Epithelial cell of prostate (primary cell): ENCODE measurements at regions not wholly inside any gene's neighbourhood (a gene's known extent, or its start where the extent isn't known, plus 50 kb on each side); places are given as distances from the start of the nearest gene placed in this dataset.
"Not testable (repeated sequence)": the region's sequence is repeated elsewhere in the genome, so short reads cannot be mapped to it uniquely, and the experiment has no call there.

ENCODE experiments used
- DNase-seq: peaks from one replicate; pipeline ENCODE4 v3.0.0-alpha.2; 2011; ENCODE audit warnings: low read depth, low spot score
- H3K27ac ChIP-seq: fragments of 450-650 bp; 2 replicates; pipeline ENCODE4 v1.5.1; 2017; ENCODE audit warnings: mild to moderate bottlenecking

DNA sequence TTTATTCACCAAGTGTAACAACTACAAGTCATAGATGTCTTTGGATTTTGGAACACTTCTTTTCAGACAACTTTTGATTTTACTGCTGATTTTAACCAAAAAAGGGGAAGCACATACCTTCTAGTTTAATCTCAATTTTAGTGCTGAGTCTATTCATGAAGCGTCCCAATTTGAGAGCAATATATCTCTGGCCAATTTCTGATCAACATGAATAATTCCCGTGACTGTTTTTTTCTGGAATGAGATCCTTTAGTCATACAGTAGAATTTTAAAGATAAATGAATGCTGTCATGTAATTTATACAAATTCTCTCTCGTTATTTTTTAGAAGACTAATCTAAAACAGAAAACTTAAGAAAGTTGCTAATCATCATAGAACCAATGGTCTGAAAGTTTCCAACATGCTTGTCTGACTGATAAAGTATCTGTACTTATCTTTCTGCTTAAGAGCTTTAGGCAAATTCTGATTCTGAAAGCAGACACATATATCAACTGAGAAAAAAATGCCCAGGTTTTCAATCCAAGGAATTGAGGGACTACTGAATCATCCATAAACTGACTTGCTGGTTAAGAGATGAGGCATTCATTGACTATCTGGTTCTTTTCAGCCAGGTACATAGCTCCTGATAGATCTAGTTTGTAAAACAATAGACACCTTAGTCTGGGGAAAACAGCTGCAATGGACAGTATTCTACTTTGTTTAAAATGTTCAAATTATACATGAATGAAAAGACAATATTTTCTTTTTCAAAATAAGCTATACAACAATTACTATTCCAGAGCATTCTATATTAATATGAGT, 657.5 kb downstream of the RFPL4B start:
- DNase-seq = no peak
- no peak overlapping the region for H3K27ac ChIP-seq

GRCh38 chr6:113006494-113006893, 659.4 kb downstream of the RFPL4B start:
- no peak for DNase-seq
- H3K27ac ChIP-seq = no peak overlapping the region

GRCh38 chr6:113009682-113010081, 662.6 kb downstream of the RFPL4B start:
- DNase-seq = no peak
- no peak overlapping the region for H3K27ac ChIP-seq

DNA sequence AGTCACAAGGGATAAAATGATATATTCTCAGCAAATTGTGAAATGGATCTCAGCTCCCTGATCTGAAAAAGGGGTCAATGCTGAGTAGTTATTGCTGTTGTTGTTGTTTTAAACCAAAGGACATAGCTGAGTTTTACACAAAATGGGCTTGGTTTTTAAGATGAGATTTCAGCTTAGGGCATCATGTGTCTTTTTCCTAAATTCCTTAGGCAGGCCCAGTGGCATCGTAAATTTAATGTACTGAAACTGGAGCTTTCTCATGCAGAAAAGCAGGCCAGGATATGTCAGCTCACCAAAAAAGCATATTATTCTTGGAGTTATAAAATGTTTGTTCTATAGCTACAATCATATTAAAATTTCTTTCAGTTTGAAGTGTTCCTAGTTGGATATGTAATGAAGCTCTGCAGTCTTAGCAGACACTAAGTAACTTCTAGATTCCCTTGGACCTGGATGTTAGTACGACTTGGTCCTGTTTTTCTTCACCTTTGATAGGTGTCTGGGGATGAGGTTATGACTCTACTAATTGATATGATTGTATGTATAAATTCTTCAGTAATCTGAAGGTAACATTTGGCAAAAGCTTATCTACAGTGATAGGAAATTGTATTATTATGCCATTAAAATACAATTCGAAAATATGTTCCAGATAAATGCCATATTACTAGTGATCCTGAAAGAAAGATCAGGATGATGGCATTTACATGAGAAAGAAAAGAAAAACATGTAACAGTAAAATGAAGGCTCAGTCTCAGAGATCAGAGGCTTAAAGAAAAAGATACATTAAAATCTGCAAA, 663.3 kb downstream of the RFPL4B start:
- no peak overlapping the region for H3K27ac ChIP-seq
- DNase-seq = no peak

GRCh38 chr6:113011389-113011788, 664.3 kb downstream of the RFPL4B start:
- DNase-seq = no peak
- no peak overlapping the region for H3K27ac ChIP-seq

GRCh38 chr6:113011801-113012200, 664.7 kb downstream of the RFPL4B start:
- DNase-seq = no peak
- H3K27ac ChIP-seq = no peak overlapping the region

DNA sequence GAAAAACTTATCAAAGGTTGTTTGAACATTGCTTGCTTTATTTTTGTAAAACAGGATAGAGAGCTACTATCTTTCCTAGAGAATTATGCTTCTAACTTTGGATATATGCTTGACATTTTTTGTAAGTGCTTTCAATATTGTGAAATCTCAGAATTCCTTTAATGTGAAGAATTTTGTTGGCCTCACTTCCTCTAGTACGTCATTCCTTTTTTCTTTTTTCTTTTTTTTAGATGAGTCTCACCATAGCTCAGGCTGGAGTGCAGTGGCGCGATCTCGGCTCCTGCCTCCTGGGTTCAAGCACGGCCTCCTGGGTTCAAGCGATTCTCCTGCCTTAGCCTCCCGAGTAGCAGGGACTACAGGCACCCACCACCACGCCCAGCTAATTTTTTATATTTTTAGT, 668.1 kb downstream of the RFPL4B start:
- no peak for DNase-seq

GRCh38 chr6:113017353-113017752, 670.2 kb downstream of the RFPL4B start:
- DNase-seq = no peak
- H3K27ac ChIP-seq = no peak overlapping the region

More for the DNA sequence above, 668.1 kb downstream of the RFPL4B start:
- H3K27ac ChIP-seq = no peak overlapping the region

DNA sequence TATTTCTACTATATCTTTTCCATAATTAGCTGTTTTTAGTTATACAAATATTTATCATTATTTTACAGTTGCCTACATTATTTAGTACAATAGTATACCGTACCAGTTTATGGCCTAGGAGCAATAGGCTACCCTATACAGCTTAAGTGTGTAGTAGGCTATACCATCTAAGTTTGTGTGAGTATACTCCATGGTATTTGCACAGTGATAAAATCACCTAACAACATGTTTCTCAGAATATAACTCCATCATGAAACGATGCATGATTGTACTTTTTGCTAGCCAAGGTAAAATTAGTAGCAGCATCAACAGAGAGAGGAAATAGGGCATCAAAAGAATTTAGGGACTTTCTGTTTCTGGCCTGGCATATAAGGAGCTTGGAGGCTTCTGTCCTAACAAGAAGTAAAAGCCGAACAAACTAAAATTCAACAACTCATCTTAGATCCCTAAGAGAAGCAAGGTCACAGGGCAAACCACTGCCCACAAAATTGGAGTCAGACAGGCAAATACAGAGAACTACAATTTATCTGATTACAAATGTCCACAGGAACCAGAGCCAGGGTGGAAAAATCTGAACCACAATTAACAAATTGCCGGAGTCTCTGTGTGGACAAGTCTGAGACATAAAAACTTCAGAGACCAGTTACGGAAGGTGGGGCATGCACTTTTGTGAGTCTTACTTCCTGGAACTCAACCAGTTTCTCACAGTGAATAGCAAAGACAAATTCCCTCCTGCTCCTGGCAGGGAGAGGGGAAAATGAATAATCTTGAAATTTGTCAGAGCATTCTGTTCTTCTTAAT, 671.4 kb downstream of the RFPL4B start:
- peak; percentile 36 for DNase-seq
- peak overlapping the region; percentile 63 for H3K27ac ChIP-seq

GRCh38 chr6:113019176-113019575, 672.0 kb downstream of the RFPL4B start:
- no peak for DNase-seq
- H3K27ac ChIP-seq = peak overlapping the region; percentile 63

DNA sequence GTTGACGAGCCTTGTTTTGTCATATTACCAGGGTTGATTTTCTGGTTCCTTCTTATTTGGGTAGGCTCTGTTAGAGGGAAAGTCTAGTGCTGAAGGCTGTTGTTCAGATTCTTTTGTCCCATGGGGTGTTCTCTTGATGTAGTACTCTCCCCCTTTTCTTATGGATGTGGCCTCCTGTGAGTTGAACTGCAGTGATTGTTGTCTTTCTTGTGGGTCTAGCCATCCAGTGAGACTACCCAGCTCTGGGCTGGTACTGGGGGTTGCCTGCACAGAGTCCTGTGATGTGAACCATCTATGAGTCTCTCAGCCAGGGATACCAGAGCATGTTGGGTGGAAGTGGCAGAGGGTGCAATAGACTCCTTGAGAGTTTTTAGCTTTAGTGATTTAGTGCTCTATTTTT, 680.6 kb downstream of the RFPL4B start:
- no peak overlapping the region for H3K27ac ChIP-seq

DNA sequence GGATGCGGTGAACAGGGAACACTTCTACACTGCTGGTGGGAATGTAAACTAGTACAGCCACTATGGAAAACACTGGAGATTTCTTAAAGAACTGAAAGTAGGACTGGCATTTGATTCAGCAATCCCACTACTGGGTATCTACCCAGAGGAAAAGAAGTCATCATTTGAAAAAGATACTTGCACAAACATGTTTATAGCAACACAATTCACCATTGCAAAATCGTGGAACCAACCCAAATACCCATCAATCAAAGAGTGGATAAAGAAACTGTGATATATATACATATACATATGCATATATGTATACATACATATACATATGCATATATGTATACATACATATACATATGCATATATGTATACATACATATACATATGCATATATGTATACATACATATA, 682.0 kb downstream of the RFPL4B start:
- not testable (repeated sequence) for DNase-seq, H3K27ac ChIP-seq

More for the DNA sequence above, 680.6 kb downstream of the RFPL4B start:
- DNase-seq = no peak

DNA sequence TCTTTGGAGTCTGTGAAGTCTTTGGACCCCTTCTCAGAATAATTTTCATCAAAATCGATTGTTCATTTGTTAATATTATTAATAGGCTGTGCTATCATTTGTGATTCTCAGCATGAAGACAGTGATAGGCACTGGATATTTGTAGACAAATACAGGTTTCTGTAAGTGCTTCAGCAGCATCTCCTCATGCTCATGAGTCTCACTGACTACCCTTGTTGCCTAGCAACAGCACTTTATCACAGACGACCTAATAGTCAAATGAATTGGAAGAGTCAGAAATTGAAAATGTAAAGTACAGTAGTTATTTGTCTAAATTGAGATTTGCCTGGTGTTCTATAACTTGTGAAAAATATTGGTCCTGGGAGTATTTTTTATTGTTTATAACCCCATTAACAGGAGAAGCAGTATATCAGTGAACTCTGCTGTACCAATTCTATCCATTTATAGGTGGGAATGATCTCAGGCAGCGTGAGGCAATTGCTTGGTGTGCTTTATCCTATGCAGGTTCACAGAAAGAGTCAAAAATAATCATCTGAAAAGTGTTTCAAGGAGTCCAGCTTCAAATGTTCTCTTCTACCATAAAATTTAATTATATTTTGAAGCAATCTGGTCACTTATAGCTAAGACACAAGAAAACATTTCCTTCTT, 684.6 kb downstream of the RFPL4B start:
- no peak overlapping the region for H3K27ac ChIP-seq
- no peak for DNase-seq

- no peak for DNase-seq
- H3K27ac ChIP-seq = no peak overlapping the region
These were observed 691.9 kb downstream of the RFPL4B start for GRCh38 chr6:113039005-113039404.

DNA sequence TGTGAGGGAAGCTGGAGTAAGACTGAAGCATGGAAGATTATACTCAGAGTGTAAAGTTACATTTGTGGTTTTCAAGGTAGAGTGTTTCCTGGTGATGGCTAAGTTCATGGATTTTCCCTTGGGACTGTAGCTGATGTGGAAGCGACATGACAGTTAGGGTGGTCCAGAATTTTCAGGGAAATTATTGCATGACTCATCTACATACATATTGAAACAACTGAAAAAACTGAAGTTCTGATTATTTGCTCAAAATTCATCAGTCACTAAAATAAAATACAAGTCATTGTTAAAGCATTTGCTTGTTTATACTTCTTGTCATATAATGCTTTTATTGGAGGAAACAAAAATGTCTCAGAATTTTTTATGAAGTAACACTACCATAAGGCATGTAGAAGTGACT, 700.0 kb downstream of the RFPL4B start:
- H3K27ac ChIP-seq = no peak overlapping the region
- no peak for DNase-seq

GRCh38 chr6:113047932-113048331, 700.8 kb downstream of the RFPL4B start:
- no peak overlapping the region for H3K27ac ChIP-seq
- DNase-seq = no peak

GRCh38 chr6:113048741-113049140, 701.6 kb downstream of the RFPL4B start:
- no peak for DNase-seq
- no peak overlapping the region for H3K27ac ChIP-seq

DNA sequence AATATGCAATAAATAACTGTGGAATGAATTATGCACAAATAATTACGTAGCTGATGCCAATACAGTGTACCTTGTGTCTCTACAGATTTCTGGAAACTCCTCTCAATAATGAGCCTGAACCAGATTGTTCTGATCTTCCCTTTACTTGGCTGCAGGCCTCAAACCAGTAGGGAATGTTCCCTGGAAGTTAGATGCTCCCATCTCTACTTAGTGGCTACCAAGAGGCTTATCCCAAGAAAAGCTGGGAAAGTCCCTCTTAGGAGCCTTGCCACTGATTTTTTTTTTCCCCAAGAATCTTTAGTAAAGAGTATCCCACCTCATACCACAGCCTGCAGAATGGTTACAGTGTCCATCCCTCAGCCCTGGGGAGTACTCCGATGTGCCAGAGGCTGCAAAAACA, 702.1 kb downstream of the RFPL4B start:
- no peak for DNase-seq
- H3K27ac ChIP-seq = no peak overlapping the region

GRCh38 chr6:113050010-113050858, 703.1 kb downstream of the RFPL4B start:
- H3K27ac ChIP-seq = no peak overlapping the region
- no peak for DNase-seq
